Right atrium auricular region (tissue), 2 donors: ENCODE measurements at regions not wholly inside any gene's neighbourhood (a gene's known extent, or its start where the extent isn't known, plus 50 kb on each side); places are given as distances from the start of the nearest gene placed in this dataset.

ENCODE experiments used
- DNase-seq: peaks from one replicate; pipeline ENCODE4 v3.0.0-alpha.2; 2019; ENCODE audit warnings: low spot score
- H3K27ac ChIP-seq, 2 donors: fragments of 200-600 bp; sonication (generic); 1 replicate in 1 of 2; 2 replicates in 1 of 2; pipeline ENCODE4 v1.5.1; 2016 to 2019
- H3K27me3 ChIP-seq, 2 donors: fragments of 200-600 bp; sonication (generic); one replicate each; pipeline versions ENCODE4 v1.5.1 to v1.6.0; 2017 to 2019
- H3K36me3 ChIP-seq: fragments of 200-600 bp; sonication (generic); one replicate; pipeline ENCODE4 v1.5.1; 2016
- H3K4me1 ChIP-seq, 2 donors: fragments of 200-600 bp; sonication (generic); one replicate each; pipeline versions ENCODE4 v1.5.1 to v1.6.0; 2017 to 2019
- H3K4me3 ChIP-seq, 2 donors: fragments of 200-600 bp; sonication (generic); 1 replicate in 1 of 2; 2 replicates in 1 of 2; pipeline ENCODE4 v1.5.1; 2017 to 2019; ENCODE audit warnings: mild to moderate bottlenecking in 1 of 2, moderate library complexity in 1 of 2
- H3K9me3 ChIP-seq, 2 donors: fragments of 200-600 bp; sonication (generic); one replicate each; pipeline ENCODE4 v1.5.1; 2019
- CTCF ChIP-seq, 2 donors: fragments of 200-600 bp; sonication (generic); IDR thresholded peaks; one replicate each; pipeline ENCODE4 v1.5.1; 2019; ENCODE audit warnings: antibody characterized with exemption in 2 of 2

- no peaks in the 10 kb centered on the region for H3K9me3 ChIP-seq
- H3K4me1 ChIP-seq: no peaks in the 10 kb centered on the region
- no peak for TF ChIP-seq CTCF (IDR thresholded peaks at IDR 0.05)
Measured at GRCh38 chr5:120765189-120765588, 301.1 kb downstream of the PRR16 start.

GRCh38 chr5:120767178-120767820 is 303.2 kb downstream of the PRR16 start:
- Histone ChIP-seq H3K4me3 (no peak overlapping the region), H3K27ac (no peak overlapping the region), H3K9me3 (no peaks in the 10 kb centered on the region), H3K27me3 (no peaks in the 10 kb centered on the region), H3K36me3 (no peaks in the 10 kb centered on the region), H3K4me1 (no peaks in the 10 kb centered on the region)
- TF ChIP-seq CTCF (IDR thresholded peaks at IDR 0.05): no peak
- no peak for DNase-seq

More at GRCh38 chr5:120765189-120765588, 301.1 kb downstream of the PRR16 start:
- no peaks in the 10 kb centered on the region for H3K27me3 ChIP-seq
- DNase-seq: no peak
- H3K36me3 ChIP-seq: no peaks in the 10 kb centered on the region
- H3K4me3 ChIP-seq: no peak overlapping the region
- no peak overlapping the region for H3K27ac ChIP-seq

GRCh38 chr5:120769312-120769872 is 305.3 kb downstream of the PRR16 start:
- Histone ChIP-seq H3K27me3 (no peaks in the 10 kb centered on the region), H3K9me3 (no peaks in the 10 kb centered on the region), H3K36me3 (no peaks in the 10 kb centered on the region), H3K4me3 (no peak overlapping the region), H3K27ac (no peak overlapping the region), H3K4me1 (no peaks in the 10 kb centered on the region)
- no peak for TF ChIP-seq CTCF (IDR thresholded peaks at IDR 0.05)
- DNase-seq: no peak

- no peak for TF ChIP-seq CTCF (IDR thresholded peaks at IDR 0.05)
- no peak for DNase-seq
Measured at GRCh38 chr5:120771202-120771601, 307.1 kb downstream of the PRR16 start.

GRCh38 chr5:120778491-120779484 is 314.7 kb downstream of the PRR16 start:
- Histone ChIP-seq H3K27me3 (no peaks in the 10 kb centered on the region), H3K36me3 (no peaks in the 10 kb centered on the region), H3K27ac (no peak overlapping the region), H3K4me3 (no peak overlapping the region), H3K9me3 (no peaks in the 10 kb centered on the region), H3K4me1 (no peaks in the 10 kb centered on the region)
- TF ChIP-seq CTCF (IDR thresholded peaks at IDR 0.05): no peak
- no peak for DNase-seq

More at GRCh38 chr5:120771202-120771601, 307.1 kb downstream of the PRR16 start:
- H3K4me1 ChIP-seq: no peaks in the 10 kb centered on the region
- H3K27ac ChIP-seq: no peak overlapping the region
- no peaks in the 10 kb centered on the region for H3K27me3 ChIP-seq
- no peak overlapping the region for H3K4me3 ChIP-seq
- no peaks in the 10 kb centered on the region for H3K36me3 ChIP-seq
- no peaks in the 10 kb centered on the region for H3K9me3 ChIP-seq
